Gastroesophageal sphincter (tissue), 4 donors: ENCODE measurements at regions not wholly inside any gene's neighbourhood (a gene's known extent, or its start where the extent isn't known, plus 50 kb on each side); places are given as distances from the start of the nearest gene placed in this dataset.

Experiments used
- ATAC-seq: fragments of 150-250 bp; one replicate; pipeline ENCODE4 v1.9.1; 2016; ENCODE audit warnings: mild to moderate bottlenecking, moderate library complexity
- H3K27ac ChIP-seq, 4 donors: fragments of 200-600 bp; sonication (generic) in 3 of 4; 1 replicate in 3 of 4; 2 replicates in 1 of 4; pipeline ENCODE4 v1.5.1; 2016 to 2019
- H3K27me3 ChIP-seq: fragments of 200-600 bp; sonication (generic); one replicate; pipeline ENCODE4 v1.5.1; 2019
- H3K36me3 ChIP-seq, 2 donors: fragments of 200-600 bp; sonication (generic); one replicate each; pipeline ENCODE4 v1.5.1; 2019; ENCODE audit warnings: control low read depth in 1 of 2
- H3K4me1 ChIP-seq, 3 donors: fragments of 200-600 bp; sonication (generic); 1 replicate in 2 of 3; 2 replicates in 1 of 3; pipeline ENCODE4 v1.5.1; 2016 to 2019; ENCODE audit warnings: control low read depth in 2 of 3
- H3K4me3 ChIP-seq, 2 donors: fragments of 200-600 bp; sonication (generic); one replicate each; pipeline ENCODE4 v1.5.1; 2019; ENCODE audit warnings: mild to moderate bottlenecking in 1 of 2, moderate library complexity in 1 of 2
- H3K9me3 ChIP-seq, 3 donors: fragments of 200-600 bp; sonication (generic); one replicate each; pipeline ENCODE4 v1.5.1; 2017 to 2019; ENCODE audit warnings: control low read depth in 2 of 3
- EP300 ChIP-seq: sonication (generic); formaldehyde crosslinking; IDR thresholded peaks from one replicate; pipeline ENCODE4 v1.6.1; 2017; ENCODE audit warnings: antibody characterized with exemption, mild to moderate bottlenecking
- POLR2A ChIP-seq, 2 donors: fragments of 450-650 bp; IDR thresholded peaks; one replicate each; pipeline ENCODE4 v1.6.1; 2017; ENCODE audit warnings: antibody characterized with exemption in 2 of 2, mild to moderate bottlenecking in 2 of 2, moderate library complexity in 1 of 2
- POLR2AphosphoS5 ChIP-seq: sonication (generic); formaldehyde crosslinking; IDR thresholded peaks from one replicate; pipeline ENCODE4 v1.6.1; 2017; ENCODE audit warnings: antibody characterized with exemption
- WGBS, 2 donors: methylation state at CpG; one replicate each; pipeline ENCODE4 v1.1.5; 2018; ENCODE audit warnings: low coverage in 1 of 2; 5-methylcytosine and 5-hydroxymethylcytosine counted together
- TF ChIP-seq, protein P1 (sequence below), 4 experiments: fragments of 200-600 bp in 2 of 4; fragments of 450-650 bp in 2 of 4; sonication (generic) in 1 of 4; IDR thresholded peaks; one replicate each; pipeline ENCODE4 v1.5.1; 2017 to 2019; ENCODE audit warnings: antibody characterized with exemption in 4 of 4, mild to moderate bottlenecking in 2 of 4, moderate library complexity in 2 of 4

DNA sequence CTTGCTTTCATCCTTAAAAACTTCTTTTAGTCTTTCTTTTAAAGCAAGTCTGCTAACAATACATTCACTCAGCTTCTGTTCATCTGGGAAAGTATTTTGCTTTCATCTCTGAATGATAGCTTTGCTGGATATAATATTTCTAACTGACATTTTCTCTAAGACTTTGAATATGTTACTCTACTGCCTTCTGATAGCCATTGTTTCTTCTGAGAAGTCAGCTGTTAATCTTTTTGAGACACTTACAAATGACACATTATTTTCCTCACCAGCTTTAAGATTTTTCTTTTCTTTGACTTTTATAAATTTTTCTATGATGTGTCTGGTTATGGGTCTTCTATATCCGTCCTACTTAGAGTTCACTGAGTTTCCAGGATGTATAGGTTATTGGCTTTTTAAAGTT lies 643.1 kb downstream of the KCNA4 start:
- Histone ChIP-seq H3K4me3 (no peak overlapping the region), H3K4me1 (no peaks in the 10 kb centered on the region), H3K27ac (no peak overlapping the region), H3K9me3 (peaks cover 0 to 19% (median 0%) of the 10 kb centered on the region in 3 donors), H3K27me3 (no peaks in the 10 kb centered on the region), H3K36me3 (no peaks in the 10 kb centered on the region)
- WGBS, 2 donors, result 44 to 67% methylated on average over 1 of the region's 1 CpG
- ATAC-seq, result no peak
- TF ChIP-seq POLR2A (IDR thresholded peaks at IDR 0.05) (no peak), POLR2AphosphoS5 (no peak), EP300 (no peak)
- TF ChIP-seq, protein P1, sequence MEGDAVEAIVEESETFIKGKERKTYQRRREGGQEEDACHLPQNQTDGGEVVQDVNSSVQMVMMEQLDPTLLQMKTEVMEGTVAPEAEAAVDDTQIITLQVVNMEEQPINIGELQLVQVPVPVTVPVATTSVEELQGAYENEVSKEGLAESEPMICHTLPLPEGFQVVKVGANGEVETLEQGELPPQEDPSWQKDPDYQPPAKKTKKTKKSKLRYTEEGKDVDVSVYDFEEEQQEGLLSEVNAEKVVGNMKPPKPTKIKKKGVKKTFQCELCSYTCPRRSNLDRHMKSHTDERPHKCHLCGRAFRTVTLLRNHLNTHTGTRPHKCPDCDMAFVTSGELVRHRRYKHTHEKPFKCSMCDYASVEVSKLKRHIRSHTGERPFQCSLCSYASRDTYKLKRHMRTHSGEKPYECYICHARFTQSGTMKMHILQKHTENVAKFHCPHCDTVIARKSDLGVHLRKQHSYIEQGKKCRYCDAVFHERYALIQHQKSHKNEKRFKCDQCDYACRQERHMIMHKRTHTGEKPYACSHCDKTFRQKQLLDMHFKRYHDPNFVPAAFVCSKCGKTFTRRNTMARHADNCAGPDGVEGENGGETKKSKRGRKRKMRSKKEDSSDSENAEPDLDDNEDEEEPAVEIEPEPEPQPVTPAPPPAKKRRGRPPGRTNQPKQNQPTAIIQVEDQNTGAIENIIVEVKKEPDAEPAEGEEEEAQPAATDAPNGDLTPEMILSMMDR (IDR thresholded peaks at IDR 0.05), result no peak

DNA sequence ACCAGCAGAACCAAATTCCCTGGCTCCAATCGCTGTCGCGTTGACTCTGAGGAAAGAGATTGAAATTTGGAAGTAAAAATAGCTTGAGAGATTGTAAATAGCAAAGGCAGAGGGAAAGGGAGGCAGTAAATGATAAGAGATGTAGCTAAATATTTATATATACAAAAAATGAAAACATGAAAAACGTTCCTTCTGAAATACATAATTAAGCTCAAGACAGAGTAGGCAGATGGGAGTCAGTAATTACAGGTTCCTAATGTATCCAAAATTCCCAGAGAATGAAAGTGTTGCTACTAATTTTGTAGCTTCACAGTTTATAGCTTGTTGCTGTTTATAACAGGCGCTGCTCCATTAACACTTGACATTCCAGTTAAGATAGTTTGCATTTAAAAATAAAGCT lies 648.7 kb downstream of the KCNA4 start:
- Histone ChIP-seq H3K4me3 (no peak overlapping the region), H3K27ac (no peak overlapping the region), H3K36me3 (no peaks in the 10 kb centered on the region), H3K9me3 (no peaks in the 10 kb centered on the region), H3K27me3 (no peaks in the 10 kb centered on the region), H3K4me1 (no peaks in the 10 kb centered on the region)
- TF ChIP-seq, protein P1 (IDR thresholded peaks at IDR 0.05), result no peak
- no peak for TF ChIP-seq POLR2AphosphoS5
- TF ChIP-seq EP300, result no peak
- no peak for TF ChIP-seq POLR2A (IDR thresholded peaks at IDR 0.05)
- ATAC-seq, result no peak
- WGBS, 2 donors, result 54 to 56% methylated on average over 5 of the region's 5 CpGs

DNA sequence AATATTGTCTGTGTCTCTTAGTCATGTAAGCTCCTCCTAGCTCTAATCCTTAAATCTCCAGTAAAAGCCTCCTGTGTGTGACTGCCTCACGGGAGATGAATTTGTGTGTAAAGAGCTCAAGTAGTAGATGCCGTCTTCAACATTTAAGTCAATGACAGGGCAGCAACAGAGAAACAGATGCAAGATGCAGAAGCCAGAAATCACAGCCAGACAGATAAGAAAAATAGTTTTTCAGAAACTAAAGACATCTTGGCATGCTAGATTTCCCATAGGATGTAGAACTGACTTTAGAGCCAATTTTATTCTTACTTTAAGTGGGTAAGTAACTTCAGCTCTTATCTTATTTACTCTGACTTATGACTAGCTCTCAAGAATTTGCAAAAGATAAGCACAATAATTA lies 652.8 kb downstream of the KCNA4 start:
- Histone ChIP-seq H3K36me3 (no peaks in the 10 kb centered on the region), H3K27ac (no peak overlapping the region), H3K27me3 (no peaks in the 10 kb centered on the region), H3K4me3 (no peak overlapping the region), H3K4me1 (no peaks in the 10 kb centered on the region), H3K9me3 (no peaks in the 10 kb centered on the region)
- no peak for ATAC-seq
- TF ChIP-seq POLR2A (IDR thresholded peaks at IDR 0.05), result no peak
- no peak for TF ChIP-seq POLR2AphosphoS5
- no peak for TF ChIP-seq EP300
- TF ChIP-seq, protein P1 (IDR thresholded peaks at IDR 0.05), result no peak
- 51% methylated on average over 2 of the region's 2 CpGs; no CpG with 5 or more reads in 1 of the 2 donors for WGBS, 2 donors

DNA sequence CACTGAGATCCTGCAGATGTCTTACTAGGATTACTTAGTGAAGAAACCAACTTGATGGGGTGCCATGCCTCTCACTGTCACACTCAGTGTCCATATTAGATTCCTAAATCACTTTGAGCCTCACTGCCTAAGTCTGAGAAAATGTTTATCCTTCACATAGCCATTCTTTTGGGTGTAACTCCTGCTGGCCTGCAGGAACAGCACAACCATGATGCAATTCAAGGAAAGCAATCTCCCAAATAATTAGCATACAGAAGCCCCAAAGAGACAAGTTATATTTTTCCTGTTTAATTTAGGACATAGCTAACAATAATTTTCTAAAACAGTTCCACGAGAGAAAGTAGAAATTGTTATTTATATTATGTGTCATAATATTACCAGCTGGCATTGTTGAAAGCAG lies 655.5 kb downstream of the KCNA4 start:
- TF ChIP-seq EP300 (no peak), POLR2AphosphoS5 (no peak), POLR2A (IDR thresholded peaks at IDR 0.05) (no peak)
- TF ChIP-seq, protein P1 (IDR thresholded peaks at IDR 0.05), result no peak
- Histone ChIP-seq H3K4me3 (no peak overlapping the region), H3K27ac (no peak overlapping the region), H3K27me3 (no peaks in the 10 kb centered on the region), H3K4me1 (no peaks in the 10 kb centered on the region), H3K9me3 (no peaks in the 10 kb centered on the region), H3K36me3 (no peaks in the 10 kb centered on the region)
- ATAC-seq, result no peak
- WGBS, 2 donors, result 6 to 13% methylated on average over 1 of the region's 1 CpG

DNA sequence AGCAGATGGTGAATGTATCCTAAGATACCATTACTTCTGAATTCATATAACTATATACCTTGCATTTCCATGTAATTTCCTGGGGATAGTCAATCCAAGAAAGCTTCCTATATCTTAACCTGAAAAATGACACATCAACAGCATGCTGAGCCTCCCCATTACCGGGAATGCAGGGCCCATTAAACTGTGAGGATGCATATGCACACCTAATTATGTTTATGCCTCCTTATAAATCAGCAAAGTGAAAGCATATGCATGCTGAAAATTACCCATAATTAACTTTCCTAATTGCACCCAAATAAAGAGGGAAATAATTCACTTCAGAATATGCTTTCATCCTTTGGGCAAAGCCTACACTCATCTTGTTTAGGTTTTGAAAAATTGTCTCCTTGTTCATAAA lies 663.0 kb downstream of the KCNA4 start:
- Histone ChIP-seq H3K4me1 (no peaks in the 10 kb centered on the region), H3K9me3 (no peaks in the 10 kb centered on the region), H3K27me3 (no peaks in the 10 kb centered on the region), H3K4me3 (no peak overlapping the region), H3K27ac (no peak overlapping the region), H3K36me3 (no peaks in the 10 kb centered on the region)
- 55 to 75% methylated on average over 1 of the region's 1 CpG for WGBS, 2 donors
- no peak for ATAC-seq
- no peak for TF ChIP-seq POLR2A (IDR thresholded peaks at IDR 0.05)
- TF ChIP-seq EP300, result no peak
- TF ChIP-seq, protein P1 (IDR thresholded peaks at IDR 0.05), result no peak
- TF ChIP-seq POLR2AphosphoS5, result no peak
